ENCODE measurements at regions not wholly inside any gene's neighbourhood (a gene's known extent, or its start where the extent isn't known, plus 50 kb on each side); places are given as distances from the start of the nearest gene placed in this dataset.

DNA sequence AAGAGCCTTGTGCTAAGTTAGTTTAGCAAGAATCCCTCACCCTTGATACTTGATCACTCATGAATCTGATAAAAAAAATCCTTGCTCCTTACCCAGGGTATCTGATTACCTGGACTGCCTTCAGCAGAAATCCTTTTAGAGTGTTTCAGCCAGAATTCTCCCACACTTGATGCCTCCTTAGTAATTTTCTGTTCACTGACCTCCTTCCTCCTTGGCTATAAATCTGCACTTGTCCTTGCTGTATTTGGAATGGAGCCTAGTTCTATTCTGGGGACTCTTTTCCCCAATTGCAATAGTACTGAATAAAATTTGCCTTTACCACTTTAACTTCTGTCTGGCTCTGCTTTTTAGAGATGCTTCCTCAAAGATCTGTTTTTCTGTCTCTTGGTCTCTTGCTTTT, 84.9 kb downstream of the RPS24 start:
- no peak for TF ChIP-seq CTCF (IDR thresholded peaks at IDR 0.05)
- no peak for TF ChIP-seq POLR2AphosphoS5 (IDR thresholded peaks at IDR 0.05)

Data from suprapubic skin (tissue), 3 donors.